Thyroid gland (tissue), 4 donors: ENCODE measurements at regions not wholly inside any gene's neighbourhood (a gene's known extent, or its start where the extent isn't known, plus 50 kb on each side); places are given as distances from the start of the nearest gene placed in this dataset.

Source experiments
- DNase-seq, 2 donors: peaks; one replicate each; pipeline ENCODE4 v3.0.0-alpha.2; 2019
- H3K27ac ChIP-seq, 3 donors: fragments of 200-600 bp; sonication (generic); 1 replicate in 2 of 3; 2 replicates in 1 of 3; pipeline ENCODE4 v1.5.1; 2016 to 2019; ENCODE audit warnings: mild to moderate bottlenecking in 1 of 3, moderate library complexity in 1 of 3
- H3K27me3 ChIP-seq: fragments of 200-600 bp; sonication (generic); one replicate; pipeline ENCODE4 v1.5.1; 2019
- H3K36me3 ChIP-seq, 2 donors: fragments of 200-600 bp; sonication (generic); one replicate each; pipeline ENCODE4 v1.5.1; 2016 to 2019
- H3K4me1 ChIP-seq, 2 donors: fragments of 200-600 bp; sonication (generic); one replicate each; pipeline ENCODE4 v1.5.1; 2017 to 2019
- H3K4me3 ChIP-seq, 3 donors: fragments of 200-600 bp; sonication (generic); replicated peaks in 1 of 3; 1 replicate in 2 of 3; 2 replicates in 1 of 3; pipeline ENCODE4 v1.5.1; 2016; ENCODE audit warnings: mild to moderate bottlenecking in 1 of 3
- H3K9me3 ChIP-seq: fragments of 200-600 bp; sonication (generic); one replicate; pipeline ENCODE4 v1.5.1; 2017
- CTCF ChIP-seq, 6 experiments: fragments of 200-600 bp in 3 of 6; fragments of 450-650 bp in 3 of 6; sonication (generic) in 3 of 6; IDR thresholded peaks; one replicate each; pipeline ENCODE4 v1.5.1; 2016 to 2019; ENCODE audit warnings: antibody characterized with exemption in 6 of 6, mild to moderate bottlenecking in 2 of 6, inconsistent platforms in 1 of 6, moderate library complexity in 1 of 6
- POLR2A ChIP-seq, 2 donors: fragments of 450-650 bp; IDR thresholded peaks; one replicate each; pipeline ENCODE4 v1.6.1; 2017; ENCODE audit warnings: antibody characterized with exemption in 2 of 2, mild to moderate bottlenecking in 2 of 2, moderate library complexity in 1 of 2
- WGBS, 2 donors: methylation state at CpG; one replicate each; pipeline ENCODE4 v1.1.5; 2017; 5-methylcytosine and 5-hydroxymethylcytosine counted together
- intact Hi-C: fragments of 100-400 bp; cut with DNase I; formaldehyde crosslinking; loops from one replicate; pipeline ENCODE4 v1.15.1; 2023

- no peaks in the 10 kb centered on the region for H3K27me3 ChIP-seq
- no peak overlapping the region for H3K27ac ChIP-seq
- intact Hi-C loops: no loop called here
- TF ChIP-seq CTCF (IDR thresholded peaks at IDR 0.05) (no peak), POLR2A (IDR thresholded peaks at IDR 0.05) (no peak)
- peaks cover 0 to under 1% of the 10 kb centered on the region in 2 donors for H3K4me1 ChIP-seq
- H3K9me3 ChIP-seq: no peaks in the 10 kb centered on the region
- 86 to 88% methylated on average over 14 of the region's 14 CpGs for WGBS, 2 donors
- no peak for DNase-seq
- H3K4me3 ChIP-seq: no peak overlapping the region
- H3K36me3 ChIP-seq: no peaks in the 10 kb centered on the region
These were observed 55.0 kb upstream of the BHLHE23 start for GRCh38 chr20:63061771-63062100.

DNA sequence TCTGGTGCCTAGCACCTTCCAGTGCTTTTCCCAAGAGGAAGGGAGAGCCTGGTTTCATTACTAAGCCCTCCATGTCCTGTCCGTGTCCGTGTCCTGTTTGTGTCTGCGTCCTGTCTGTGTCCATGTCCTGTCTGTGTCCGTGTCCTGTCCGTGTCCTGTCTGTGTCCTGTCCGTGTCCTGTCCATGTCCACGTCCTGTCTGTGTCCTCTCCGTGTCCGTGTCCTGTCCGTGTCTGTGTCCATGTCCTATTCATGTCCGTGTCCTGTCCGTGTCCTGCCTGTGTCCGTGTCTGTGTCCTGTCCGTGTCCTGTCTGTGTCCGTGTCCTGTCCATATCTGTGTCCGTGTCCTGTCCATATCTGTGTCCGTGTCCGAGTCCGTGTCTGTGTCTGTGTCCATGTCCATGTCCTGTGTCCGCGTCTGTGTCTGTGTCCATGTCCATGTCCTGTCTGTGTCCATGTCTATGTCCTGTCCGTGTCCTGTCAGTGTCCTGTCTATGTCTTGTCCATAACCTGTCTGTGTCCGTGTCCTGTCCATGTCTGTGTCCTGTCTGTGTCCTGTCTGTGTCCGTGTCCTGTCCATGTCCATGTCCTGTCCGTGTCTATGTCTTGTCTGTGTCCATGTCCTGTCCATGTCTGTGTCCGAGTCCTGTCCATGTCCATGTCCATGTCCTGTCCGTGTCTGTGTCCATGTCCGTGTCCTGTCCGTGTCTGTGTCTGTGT, 54.4 kb upstream of the BHLHE23 start:
- H3K27me3 ChIP-seq: no peaks in the 10 kb centered on the region
- TF ChIP-seq CTCF (IDR thresholded peaks at IDR 0.05) (no peak), POLR2A (IDR thresholded peaks at IDR 0.05) (no peak)
- no peak overlapping the region for H3K27ac ChIP-seq
- 93 to 96% methylated on average over 29 of the region's 29 CpGs for WGBS, 2 donors
- no peak overlapping the region for H3K4me3 ChIP-seq
- intact Hi-C loops: no loop called here
- H3K9me3 ChIP-seq: no peaks in the 10 kb centered on the region
- no peaks in the 10 kb centered on the region for H3K36me3 ChIP-seq
- no peak for DNase-seq
- H3K4me1 ChIP-seq: peaks cover 3 to 4% of the 10 kb centered on the region in 2 donors

GRCh38 chr20:63060057-63060991, 53.6 kb upstream of the BHLHE23 start:
- DNase-seq: no peak
- H3K36me3 ChIP-seq: no peaks in the 10 kb centered on the region
- no peak overlapping the region for H3K27ac ChIP-seq
- intact Hi-C loops: no loop called here
- H3K4me3 ChIP-seq: no peak overlapping the region
- H3K4me1 ChIP-seq: peaks cover 3 to 4% of the 10 kb centered on the region in 2 donors
- WGBS, 2 donors: 62 to 66% methylated on average over 8 to 14 of the region's 23 CpGs
- H3K27me3 ChIP-seq: no peaks in the 10 kb centered on the region
- TF ChIP-seq CTCF (IDR thresholded peaks at IDR 0.05) (no peak), POLR2A (IDR thresholded peaks at IDR 0.05) (no peak)
- no peaks in the 10 kb centered on the region for H3K9me3 ChIP-seq

DNA sequence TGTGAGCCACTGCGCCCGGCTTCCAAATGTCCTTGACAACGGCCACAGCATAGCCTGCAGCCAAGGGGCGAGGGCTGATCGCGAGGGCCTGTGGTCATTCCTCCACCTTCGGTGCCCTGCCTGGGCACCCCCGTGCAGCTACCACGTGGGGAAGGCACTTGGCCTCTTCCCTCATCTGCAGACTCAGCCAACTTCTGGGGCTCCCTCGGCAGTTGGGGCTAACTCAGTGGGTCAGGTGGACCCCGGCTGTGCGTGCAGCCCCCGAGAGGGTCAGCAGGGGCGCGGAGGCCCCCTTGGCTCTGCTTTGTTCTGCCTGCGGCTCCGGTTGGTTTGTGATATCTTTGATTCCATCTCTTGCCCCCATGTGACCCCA, 52.9 kb upstream of the BHLHE23 start:
- H3K4me1 ChIP-seq: peaks cover 3 to 4% of the 10 kb centered on the region in 2 donors
- no peaks in the 10 kb centered on the region for H3K27me3 ChIP-seq
- DNase-seq: no peak
- no peak overlapping the region for H3K27ac ChIP-seq
- no peaks in the 10 kb centered on the region for H3K36me3 ChIP-seq
- no peaks in the 10 kb centered on the region for H3K9me3 ChIP-seq
- H3K4me3 ChIP-seq: no peak overlapping the region
- no peak for TF ChIP-seq POLR2A (IDR thresholded peaks at IDR 0.05)
- TF ChIP-seq CTCF (IDR thresholded peaks at IDR 0.05): no peak
- intact Hi-C loops: no loop called here
- 86 to 92% methylated on average over 6 to 10 of the region's 17 CpGs for WGBS, 2 donors
